ENCODE measurements at regions not wholly inside any gene's neighbourhood (a gene's known extent, or its start where the extent isn't known, plus 50 kb on each side); places are given as distances from the start of the nearest gene placed in this dataset.

- Histone ChIP-seq H3K4me3 (ENCODE audit: low read depth, low read length, poor library complexity, severe bottlenecking) (no peak overlapping the region), H4K20me1 (ENCODE audit: insufficient read depth, low read length) (no peaks in the 10 kb centered on the region), H3K27me3 (ENCODE audit: insufficient read depth, low read length) (no peaks in the 10 kb centered on the region), H3K79me2 (ENCODE audit: insufficient read depth, low read length) (no peaks in the 10 kb centered on the region), H3K4me2 (ENCODE audit: low read length) (no peak overlapping the region), H3K9me2 (ENCODE audit: low read depth, low read length) (no peaks in the 10 kb centered on the region), H2AFZ (ENCODE audit: low read length) (no peak overlapping the region), H3K9ac (ENCODE audit: low read length) (no peak overlapping the region), H3K4me1 (ENCODE audit: insufficient read depth, low read length, severe bottlenecking) (no peaks in the 10 kb centered on the region), H3K9me3 (ENCODE audit: low read length) (no peaks in the 10 kb centered on the region), H3F3A (ENCODE audit: insufficient read depth, low read length) (no peaks in the 10 kb centered on the region), H3K36me3 (ENCODE audit: insufficient read depth, low read length) (no peaks in the 10 kb centered on the region), H3K27ac (ENCODE audit: low read depth, low read length, poor library complexity, severe bottlenecking) (no peak overlapping the region)
- TF ChIP-seq EZH2 (IDR thresholded peaks at IDR 0.05; ENCODE audit: borderline replicate concordance, low read length) = no peak
- TF ChIP-seq CTCF (IDR thresholded peaks at IDR 0.05; ENCODE audit: low read length) = no peak
These were observed 122.3 kb upstream of the DOCK10 start for GRCh38 chr2:225164401-225165050.

GRCh38 chr2:225158360-225158759 lies 116.1 kb upstream of the DOCK10 start:
- Histone ChIP-seq H3K9me3 (ENCODE audit: low read length) (no peaks in the 10 kb centered on the region), H3F3A (ENCODE audit: insufficient read depth, low read length) (no peaks in the 10 kb centered on the region), H3K4me3 (ENCODE audit: low read depth, low read length, poor library complexity, severe bottlenecking) (no peak overlapping the region), H3K4me1 (ENCODE audit: insufficient read depth, low read length, severe bottlenecking) (no peaks in the 10 kb centered on the region), H3K27ac (ENCODE audit: low read depth, low read length, poor library complexity, severe bottlenecking) (no peak overlapping the region), H3K27me3 (ENCODE audit: insufficient read depth, low read length) (no peaks in the 10 kb centered on the region), H3K79me2 (ENCODE audit: insufficient read depth, low read length) (no peaks in the 10 kb centered on the region), H3K36me3 (ENCODE audit: insufficient read depth, low read length) (no peaks in the 10 kb centered on the region), H3K4me2 (ENCODE audit: low read length) (no peak overlapping the region), H3K9me2 (ENCODE audit: low read depth, low read length) (no peaks in the 10 kb centered on the region), H2AFZ (ENCODE audit: low read length) (no peak overlapping the region), H3K9ac (ENCODE audit: low read length) (no peak overlapping the region), H4K20me1 (ENCODE audit: insufficient read depth, low read length) (no peaks in the 10 kb centered on the region)
- no peak for TF ChIP-seq CTCF (IDR thresholded peaks at IDR 0.05; ENCODE audit: low read length)
- no peak for TF ChIP-seq EZH2 (IDR thresholded peaks at IDR 0.05; ENCODE audit: borderline replicate concordance, low read length)

- H3K4me3 ChIP-seq (ENCODE audit: low read depth, low read length, poor library complexity, severe bottlenecking) = no peak overlapping the region
- H4K20me1 ChIP-seq (ENCODE audit: insufficient read depth, low read length) = no peaks in the 10 kb centered on the region
- H2AFZ ChIP-seq (ENCODE audit: low read length) = no peak overlapping the region
- H3K9me3 ChIP-seq (ENCODE audit: low read length) = no peaks in the 10 kb centered on the region
- TF ChIP-seq CTCF (IDR thresholded peaks at IDR 0.05; ENCODE audit: low read length) (no peak), EZH2 (IDR thresholded peaks at IDR 0.05; ENCODE audit: borderline replicate concordance, low read length) (no peak)
- no peaks in the 10 kb centered on the region for H3K4me1 ChIP-seq (ENCODE audit: insufficient read depth, low read length, severe bottlenecking)
- H3K27me3 ChIP-seq (ENCODE audit: insufficient read depth, low read length) = no peaks in the 10 kb centered on the region
- H3K79me2 ChIP-seq (ENCODE audit: insufficient read depth, low read length) = no peaks in the 10 kb centered on the region
- no peak overlapping the region for H3K27ac ChIP-seq (ENCODE audit: low read depth, low read length, poor library complexity, severe bottlenecking)
- H3F3A ChIP-seq (ENCODE audit: insufficient read depth, low read length) = no peaks in the 10 kb centered on the region
- H3K9ac ChIP-seq (ENCODE audit: low read length) = no peak overlapping the region
- H3K9me2 ChIP-seq (ENCODE audit: low read depth, low read length) = no peaks in the 10 kb centered on the region
- no peaks in the 10 kb centered on the region for H3K36me3 ChIP-seq (ENCODE audit: insufficient read depth, low read length)
- no peak overlapping the region for H3K4me2 ChIP-seq (ENCODE audit: low read length)
These were observed 114.7 kb upstream of the DOCK10 start for GRCh38 chr2:225156853-225157451.
